HCT116 (cell line): ENCODE measurements at regions not wholly inside any gene's neighbourhood (a gene's known extent, or its start where the extent isn't known, plus 50 kb on each side); places are given as distances from the start of the nearest gene placed in this dataset.
A peak's percentile ranks its signal among the peaks of the same experiment; 100 is the strongest.

Experiments used
- ATAC-seq: fragments of 200-7000 bp; cut with Tn5 transposase; 2 replicates; pipeline ENCODE4 v1.9.1; 2020; ENCODE audit warnings: mild to moderate bottlenecking, moderate library complexity
- BruUV-seq: library from RNA; stranded (reverse); fragments of 400-500 nt; replicated peaks from 2 replicates; lab custom pipeline; 2021; lab: Mats Ljungman, UMichigan
- CTCF ChIA-PET: fragments of 300-600 bp; sonication (Branson Sonifier 250); formaldehyde crosslinking; loops from one replicate; lab custom pipeline; 2021; ENCODE audit warnings: antibody characterized with exemption; lab: Charles Lee
- POLR2A ChIA-PET: fragments of 300-600, 350-600 bp; sonication (Branson Sonifier 250); formaldehyde crosslinking; loops from one replicate; lab custom pipeline; 2021; ENCODE audit warnings: antibody characterized with exemption; lab: Charles Lee
- RAD21 ChIA-PET, 2 experiments: fragments of 300-600 bp; sonication (Branson Sonifier 250); formaldehyde crosslinking; loops; one replicate each; lab custom pipeline; 2023; ENCODE audit warnings: low total read pairs in 2 of 2; ENCODE audit not compliant: uncharacterized antibody in 2 of 2, unreplicated experiment in 2 of 2, low non-redundant PET in 1 of 2; lab: Charles Lee
- DNase-seq: peaks from one replicate; pipeline ENCODE4 v3.0.0-alpha.2; 2010; ENCODE audit warnings: low read depth, low spot score
- H2AFZ ChIP-seq: fragments of 200-600 bp; shearing (Covaris generic), sonication (generic); 2 replicates; pipeline ENCODE4 v1.6.1; 2017; ENCODE audit warnings: low read depth, mixed run types, mixed read lengths, antibody characterized with exemption, low read length; ENCODE audit not compliant: poor library complexity, severe bottlenecking
- H3K27ac ChIP-seq: 2 replicates; pipeline ENCODE4 v1.5.1; 2012; ENCODE audit warnings: low read depth, low read length
- H3K27me3 ChIP-seq: fragments of 200-600 bp; sonication (generic); 2 replicates; pipeline ENCODE4 v1.6.1; 2016; ENCODE audit warnings: mixed run types, low read length, mixed read lengths; ENCODE audit not compliant: insufficient read depth
- H3K36me3 ChIP-seq, 2 experiments: fragments of 200-500 bp in 1 of 2; fragments of 200-600 bp in 1 of 2; sonication (Bioruptor generic) in 1 of 2; sonication (generic) in 1 of 2; 2 replicates each; pipeline versions ENCODE4 v1.5.1 to v1.6.1; 2014 to 2016; ENCODE audit warnings: low read length in 2 of 2, inconsistent platforms in 1 of 2, mixed read lengths in 1 of 2, mixed run types in 1 of 2; ENCODE audit not compliant: insufficient read depth in 2 of 2, control insufficient read depth in 1 of 2
- H3K4me1 ChIP-seq, 2 experiments: fragments of 200-600 bp in 1 of 2; sonication (generic) in 1 of 2; 2 replicates each; pipeline versions ENCODE4 v1.5.1 to v1.6.1; 2012 to 2017; ENCODE audit warnings: low read length in 2 of 2, inconsistent platforms in 1 of 2, mild to moderate bottlenecking in 1 of 2, mixed read lengths in 1 of 2, mixed run types in 1 of 2, moderate library complexity in 1 of 2; ENCODE audit not compliant: insufficient read depth in 2 of 2, control insufficient read depth in 1 of 2
- H3K4me2 ChIP-seq: fragments of 200-600 bp; sonication (generic); 2 replicates; pipeline ENCODE4 v1.6.1; 2017; ENCODE audit warnings: mixed run types, low read length, mixed read lengths
- H3K4me3 ChIP-seq, 2 experiments: fragments of 200-600 bp in 1 of 2; sonication (generic) in 1 of 2; replicated peaks in 1 of 2; 2 replicates each; pipeline ENCODE4 v1.5.1; 2011 to 2016; ENCODE audit warnings: low read length in 2 of 2, control low read depth in 1 of 2, low read depth in 1 of 2, mild to moderate bottlenecking in 1 of 2, mixed read lengths in 1 of 2, mixed run types in 1 of 2
- H3K79me2 ChIP-seq: fragments of 200-600 bp; sonication (generic); 2 replicates; pipeline ENCODE4 v1.6.1; 2017; ENCODE audit warnings: mild to moderate bottlenecking, mixed run types, low read length, moderate library complexity, mixed read lengths; ENCODE audit not compliant: insufficient read depth
- H3K9ac ChIP-seq: fragments of 200-600 bp; sonication (generic); 2 replicates; pipeline ENCODE4 v1.6.1; 2016; ENCODE audit warnings: low read length, mixed read lengths
- H3K9me2 ChIP-seq: fragments of 200-600 bp; sonication (generic), shearing (Covaris generic); 2 replicates; pipeline ENCODE4 v1.6.1; 2017; ENCODE audit warnings: mixed run types, mild to moderate bottlenecking, moderate library complexity; ENCODE audit not compliant: insufficient read depth
- H3K9me3 ChIP-seq, 2 experiments: fragments of 200-500 bp in 1 of 2; fragments of 200-600 bp in 1 of 2; sonication (Bioruptor generic) in 1 of 2; sonication (generic) in 1 of 2; 2 replicates each; pipeline ENCODE4 v1.6.1; 2014 to 2017; ENCODE audit warnings: low read length in 2 of 2, mixed read lengths in 2 of 2, inconsistent platforms in 1 of 2, low read depth in 1 of 2, mild to moderate bottlenecking in 1 of 2, mixed run types in 1 of 2, moderate library complexity in 1 of 2; ENCODE audit not compliant: control insufficient read depth in 1 of 2, insufficient read depth in 1 of 2
- H4K20me1 ChIP-seq: fragments of 200-600 bp; sonication (generic), shearing (Covaris generic); 2 replicates; pipeline ENCODE4 v1.6.1; 2017; ENCODE audit warnings: mixed run types, mild to moderate bottlenecking, moderate library complexity; ENCODE audit not compliant: insufficient read depth
- ATF3 ChIP-seq: IDR thresholded peaks from 2 replicates; pipeline ENCODE4 v1.6.1; 2012
- CTCF ChIP-seq, 3 experiments: fragments of 200-600 bp in 1 of 3; sonication (generic) in 1 of 3; IDR thresholded peaks in 2 of 3; conservative IDR thresholded peaks in 1 of 3; 2 replicates each; pipeline ENCODE4 v1.5.1; 2012 to 2017; ENCODE audit warnings: low read depth in 2 of 3, low read length in 2 of 3, antibody characterized with exemption in 1 of 3, borderline replicate concordance in 1 of 3, control low read depth in 1 of 3, mild to moderate bottlenecking in 1 of 3, mixed read lengths in 1 of 3, mixed run types in 1 of 3, moderate library complexity in 1 of 3; ENCODE audit not compliant: insufficient read depth in 1 of 3
- EGR1 ChIP-seq: IDR thresholded peaks from 2 replicates; pipeline ENCODE4 v1.6.1; 2012; ENCODE audit warnings: low read depth
- EZH2 ChIP-seq: fragments of 200-600 bp; sonication (generic); IDR thresholded peaks from 2 replicates; pipeline ENCODE4 v1.6.1; 2017; ENCODE audit warnings: antibody characterized with exemption, mixed run types
- FOSL1 ChIP-seq: IDR thresholded peaks from 2 replicates; pipeline ENCODE4 v1.6.1; 2012; ENCODE audit warnings: low read depth
- JUND ChIP-seq: IDR thresholded peaks from 2 replicates; pipeline ENCODE4 v1.6.1; 2012
- MAX ChIP-seq: IDR thresholded peaks from 2 replicates; pipeline ENCODE4 v1.6.1; 2012
- POLR2A ChIP-seq: IDR thresholded peaks from 2 replicates; pipeline ENCODE4 v1.7.0; 2011; ENCODE audit warnings: borderline replicate concordance; ENCODE audit not compliant: insufficient read depth, insufficient read length; ENCODE audit errors: extremely low read depth
- POLR2AphosphoS5 ChIP-seq: IDR thresholded peaks from 2 replicates; pipeline ENCODE4 v1.6.1; 2011; ENCODE audit warnings: mild to moderate bottlenecking, low read depth, low read length, moderate library complexity
- SIN3A ChIP-seq: IDR thresholded peaks from 2 replicates; pipeline ENCODE4 v1.6.1; 2012; ENCODE audit warnings: low read depth
- SRF ChIP-seq: IDR thresholded peaks from 2 replicates; pipeline ENCODE4 v1.6.1; 2012; ENCODE audit warnings: low read depth
- YY1 ChIP-seq: IDR thresholded peaks from 2 replicates; pipeline ENCODE4 v1.6.1; 2011; ENCODE audit warnings: low read length, low read depth, moderate library complexity, mild to moderate bottlenecking; ENCODE audit not compliant: insufficient replicate concordance; ENCODE audit errors: extremely low read depth
- ZBTB33 ChIP-seq: IDR thresholded peaks from 2 replicates; pipeline ENCODE4 v1.6.1; 2011; ENCODE audit warnings: mild to moderate bottlenecking, low read length, moderate library complexity; ENCODE audit not compliant: insufficient replicate concordance; ENCODE audit errors: extremely low read depth
- intact Hi-C: fragments of 100-400 bp; cut with micrococcal nuclease; formaldehyde crosslinking; loops from 2 replicates; pipeline ENCODE4 v1.10.0; 2022

GRCh38 chr4:103364083-103364482 is 165.9 kb upstream of the CENPE start (continued):
- no peak for TF ChIP-seq EGR1
- TF ChIP-seq FOSL1 = no peak
- no peak for TF ChIP-seq POLR2AphosphoS5
- TF ChIP-seq SIN3A = no peak
- TF ChIP-seq MAX = no peak
- TF ChIP-seq CTCF (IDR thresholded peaks at IDR 0.05 in 2 of 3, conservative IDR thresholded peaks at IDR 0.05 in 1 of 3; ENCODE audit: borderline replicate concordance in 1 of 3, insufficient read depth in 1 of 3, low read depth in 2 of 3, low read length in 2 of 3) = no peak
- TF ChIP-seq, all 23 proteins: peak for 0

GRCh38 chr4:103361926-103362325 is 163.8 kb upstream of the CENPE start:
- BruUV-seq = no TSS peak

More at GRCh38 chr4:103361926-103362325, 163.8 kb upstream of the CENPE start:
- TF ChIP-seq EGR1 = no peak
- TF ChIP-seq ZBTB33 = no peak
- no peak for TF ChIP-seq SIN3A
- no peak for TF ChIP-seq POLR2AphosphoS5
- TF ChIP-seq YY1 = no peak
- no peak for TF ChIP-seq FOSL1
- TF ChIP-seq EZH2 = no peak
- TF ChIP-seq ATF3 = no peak
- no peak for TF ChIP-seq POLR2A
- no peak for TF ChIP-seq JUND
- TF ChIP-seq SRF = no peak
- Histone ChIP-seq H3K79me2 (no peaks in the 10 kb centered on the region), H3K27ac (no peak overlapping the region), H3K4me3 (no peak overlapping the region), H3K9ac (no peak overlapping the region), H4K20me1 (no peaks in the 10 kb centered on the region), H3K4me1 (no peaks in the 10 kb centered on the region), H3K9me2 (no peaks in the 10 kb centered on the region), H3K4me2 (no peak overlapping the region), H3K36me3 (no peaks in the 10 kb centered on the region), H3K27me3 (no peaks in the 10 kb centered on the region), H2AFZ (no peak overlapping the region), H3K9me3 (peaks cover 4 to 11% of the 10 kb centered on the region in 2 experiments; a peak in 2 of 4 replicates)
- CTCF ChIA-PET = no interaction called here
- RAD21 ChIA-PET = no interaction called here
- intact Hi-C loops = no loop called here
- ATAC-seq = 0 out of 2 replicates have a peak, but pooled peaks have one; percentile 36
- DNase-seq = no peak
- POLR2A ChIA-PET = no interaction called here
